CD14-positive monocyte (primary cell): ENCODE measurements at regions not wholly inside any gene's neighbourhood (a gene's known extent, or its start where the extent isn't known, plus 50 kb on each side); places are given as distances from the start of the nearest gene placed in this dataset.

Experiments
- DNase-seq, 3 donors: peaks; one replicate each; pipeline ENCODE4 v3.0.0-alpha.2; 2011 to 2022
- H2AFZ ChIP-seq: 2 replicates; pipeline ENCODE4 v1.6.0; 2012; ENCODE audit warnings: mild to moderate bottlenecking, low read depth, low read length, inconsistent platforms; ENCODE audit not compliant: insufficient read depth, poor library complexity, severe bottlenecking
- H3K27ac ChIP-seq, 2 donors: 1 replicate in 1 of 2; 2 replicates in 1 of 2; pipeline ENCODE4 v1.5.1; 2012 to 2013; ENCODE audit warnings: low read length in 2 of 2, control low read depth in 1 of 2, inconsistent platforms in 1 of 2, low read depth in 1 of 2, mild to moderate bottlenecking in 1 of 2
- H3K27me3 ChIP-seq, 2 donors: one replicate each; pipeline versions ENCODE4 v1.6.0 to v1.6.1; 2011 to 2013; ENCODE audit warnings: low read length in 2 of 2; ENCODE audit not compliant: control insufficient read depth in 2 of 2, insufficient read depth in 2 of 2
- H3K36me3 ChIP-seq, 2 donors: replicated peaks in 1 of 2; 1 replicate in 1 of 2; 2 replicates in 1 of 2; pipeline versions ENCODE4 v1.5.1 to v1.6.1; 2012 to 2013; ENCODE audit warnings: low read length in 2 of 2, control low read depth in 1 of 2, inconsistent platforms in 1 of 2, mild to moderate bottlenecking in 1 of 2; ENCODE audit not compliant: insufficient read depth in 2 of 2, control insufficient read depth in 1 of 2
- H3K4me1 ChIP-seq, 2 donors: 1 replicate in 1 of 2; 2 replicates in 1 of 2; pipeline versions ENCODE4 v1.5.1 to v1.6.1; 2012 to 2013; ENCODE audit warnings: low read length in 2 of 2, control low read depth in 1 of 2, inconsistent platforms in 1 of 2, mild to moderate bottlenecking in 1 of 2, moderate library complexity in 1 of 2; ENCODE audit not compliant: insufficient read depth in 2 of 2, control insufficient read depth in 1 of 2
- H3K4me2 ChIP-seq: replicated peaks from 2 replicates; pipeline ENCODE3; 2012; ENCODE audit warnings: low read length, moderate library complexity, mild to moderate bottlenecking; ENCODE audit not compliant: poor library complexity, severe bottlenecking; ENCODE audit errors: extremely low read depth
- H3K4me3 ChIP-seq, 3 experiments: fragments of 200-600 bp in 1 of 3; sonication (generic) in 1 of 3; replicated peaks in 1 of 3; 1 replicate in 2 of 3; 2 replicates in 1 of 3; pipeline ENCODE4 v1.5.1; 2011 to 2013; ENCODE audit warnings: low read length in 3 of 3, mild to moderate bottlenecking in 3 of 3, control low read depth in 2 of 3, low read depth in 2 of 3, inconsistent platforms in 1 of 3, moderate library complexity in 1 of 3
- H3K79me2 ChIP-seq: 2 replicates; pipeline ENCODE4 v1.6.0; 2012; ENCODE audit warnings: mild to moderate bottlenecking, control low read depth, inconsistent platforms, low read length, moderate library complexity; ENCODE audit not compliant: insufficient read depth
- H3K9ac ChIP-seq: 2 replicates; pipeline ENCODE4 v1.6.0; 2017; ENCODE audit warnings: low read length, mild to moderate bottlenecking; ENCODE audit not compliant: insufficient read depth, poor library complexity, severe bottlenecking
- H3K9me3 ChIP-seq, 2 donors: replicated peaks in 1 of 2; 1 replicate in 1 of 2; 2 replicates in 1 of 2; pipeline versions ENCODE4 v1.5.1 to v1.6.1; 2012 to 2013; ENCODE audit warnings: low read length in 2 of 2, control low read depth in 1 of 2; ENCODE audit not compliant: control insufficient read depth in 1 of 2, insufficient read depth in 1 of 2
- H4K20me1 ChIP-seq: 2 replicates; pipeline ENCODE4 v1.6.0; 2012; ENCODE audit warnings: mild to moderate bottlenecking, low read length, control low read depth, moderate library complexity; ENCODE audit not compliant: insufficient read depth
- H3K27ac Mint-ChIP-seq, 7 donors: one replicate each; pipeline ENCODE4 v1.8.0; 2020; ENCODE audit warnings: mild to moderate bottlenecking in 7 of 7, mixed read lengths in 7 of 7, moderate library complexity in 6 of 7, inconsistent platforms in 2 of 7
- H3K27me3 Mint-ChIP-seq, 3 donors: one replicate each; pipeline ENCODE4 v1.8.0; 2021 to 2022; ENCODE audit warnings: low read depth in 3 of 3, mild to moderate bottlenecking in 3 of 3, mixed read lengths in 3 of 3, moderate library complexity in 3 of 3, inconsistent platforms in 1 of 3
- H3K36me3 Mint-ChIP-seq, 2 donors: one replicate each; pipeline ENCODE4 v1.8.0; 2020; ENCODE audit warnings: mixed read lengths in 2 of 2, inconsistent platforms in 1 of 2, mild to moderate bottlenecking in 1 of 2
- H3K4me1 Mint-ChIP-seq: one replicate; pipeline ENCODE4 v1.8.0; 2020; ENCODE audit warnings: mild to moderate bottlenecking, mixed read lengths
- H3K4me3 Mint-ChIP-seq, 2 donors: one replicate each; pipeline ENCODE4 v1.8.0; 2020; ENCODE audit warnings: mild to moderate bottlenecking in 2 of 2, mixed read lengths in 2 of 2, moderate library complexity in 1 of 2
- H3K9me3 Mint-ChIP-seq, 7 donors: one replicate each; pipeline ENCODE4 v1.8.0; 2020 to 2022; ENCODE audit warnings: mixed read lengths in 7 of 7, mild to moderate bottlenecking in 6 of 7, moderate library complexity in 6 of 7, inconsistent platforms in 2 of 7
- WGBS: methylation state at CpG from one replicate; pipeline ENCODE4 v1.1.5; 2013; ENCODE audit warnings: missing lambda C conversion rate; ENCODE audit not compliant: insufficient coverage; 5-methylcytosine and 5-hydroxymethylcytosine counted together
- intact Hi-C, 2 donors: fragments of 100-400 bp; cut with micrococcal nuclease; formaldehyde crosslinking; loops; one replicate each; pipeline versions ENCODE4 v1.15.0 to v1.15.1; 2023
- TF ChIP-seq, protein P1 (sequence below): fragments of 200-600 bp; IDR thresholded peaks from one replicate; pipeline ENCODE4 v1.8.0; 2022; ENCODE audit warnings: antibody characterized with exemption, mild to moderate bottlenecking

GRCh38 chr22:49024775-49025440, 802.8 kb downstream of the BRD1 start:
- no peaks in the 10 kb centered on the region for H3K27me3 ChIP-seq
- H3K36me3 ChIP-seq = no peaks in the 10 kb centered on the region
- Mint-ChIP-seq H3K4me3 (no peak overlapping the region), H3K27ac (no peak overlapping the region), H3K9me3 (no peaks in the 10 kb centered on the region), H3K27me3 (peaks cover 6 to 8% (median 7%) of the 10 kb centered on the region in 3 donors), H3K36me3 (no peaks in the 10 kb centered on the region), H3K4me1 (no peaks in the 10 kb centered on the region)
- H3K4me1 ChIP-seq = no peaks in the 10 kb centered on the region
- H4K20me1 ChIP-seq = no peaks in the 10 kb centered on the region
- H3K4me3 ChIP-seq = no peak overlapping the region
- 84% methylated on average over 15 of the region's 17 CpGs for WGBS
- no peaks in the 10 kb centered on the region for H3K9me3 ChIP-seq
- TF ChIP-seq, protein P1, sequence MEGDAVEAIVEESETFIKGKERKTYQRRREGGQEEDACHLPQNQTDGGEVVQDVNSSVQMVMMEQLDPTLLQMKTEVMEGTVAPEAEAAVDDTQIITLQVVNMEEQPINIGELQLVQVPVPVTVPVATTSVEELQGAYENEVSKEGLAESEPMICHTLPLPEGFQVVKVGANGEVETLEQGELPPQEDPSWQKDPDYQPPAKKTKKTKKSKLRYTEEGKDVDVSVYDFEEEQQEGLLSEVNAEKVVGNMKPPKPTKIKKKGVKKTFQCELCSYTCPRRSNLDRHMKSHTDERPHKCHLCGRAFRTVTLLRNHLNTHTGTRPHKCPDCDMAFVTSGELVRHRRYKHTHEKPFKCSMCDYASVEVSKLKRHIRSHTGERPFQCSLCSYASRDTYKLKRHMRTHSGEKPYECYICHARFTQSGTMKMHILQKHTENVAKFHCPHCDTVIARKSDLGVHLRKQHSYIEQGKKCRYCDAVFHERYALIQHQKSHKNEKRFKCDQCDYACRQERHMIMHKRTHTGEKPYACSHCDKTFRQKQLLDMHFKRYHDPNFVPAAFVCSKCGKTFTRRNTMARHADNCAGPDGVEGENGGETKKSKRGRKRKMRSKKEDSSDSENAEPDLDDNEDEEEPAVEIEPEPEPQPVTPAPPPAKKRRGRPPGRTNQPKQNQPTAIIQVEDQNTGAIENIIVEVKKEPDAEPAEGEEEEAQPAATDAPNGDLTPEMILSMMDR = no peak
- H3K27ac ChIP-seq = no peak overlapping the region
- H2AFZ ChIP-seq = no peak overlapping the region
- no peak overlapping the region for H3K9ac ChIP-seq
- no peak for DNase-seq
- intact Hi-C loops = no loop called here
- H3K79me2 ChIP-seq = no peaks in the 10 kb centered on the region
- no peak overlapping the region for H3K4me2 ChIP-seq

- H3K27ac Mint-ChIP-seq = no peak overlapping the region
- WGBS = 81% methylated on average over 36 of the region's 38 CpGs
- H4K20me1 ChIP-seq = no peaks in the 10 kb centered on the region
- H3K4me1 ChIP-seq = no peaks in the 10 kb centered on the region
- TF ChIP-seq, protein P1 = no peak
- no peak overlapping the region for H3K4me3 ChIP-seq
- H3K36me3 Mint-ChIP-seq = no peaks in the 10 kb centered on the region
- H3K9ac ChIP-seq = no peak overlapping the region
- no peak overlapping the region for H2AFZ ChIP-seq
- H3K4me3 Mint-ChIP-seq = no peak overlapping the region
- no peaks in the 10 kb centered on the region for H3K9me3 ChIP-seq
- H3K79me2 ChIP-seq = no peaks in the 10 kb centered on the region
- no peaks in the 10 kb centered on the region for H3K36me3 ChIP-seq
- intact Hi-C loops = no loop called here
- no peak overlapping the region for H3K27ac ChIP-seq
- no peaks in the 10 kb centered on the region for H3K9me3 Mint-ChIP-seq
- DNase-seq = no peak
- H3K4me2 ChIP-seq = no peak overlapping the region
- H3K27me3 Mint-ChIP-seq = peaks cover 7 to 8% (median 8%) of the 10 kb centered on the region in 3 donors
- no peaks in the 10 kb centered on the region for H3K27me3 ChIP-seq
- H3K4me1 Mint-ChIP-seq = no peaks in the 10 kb centered on the region
Measured at GRCh38 chr22:49023879-49024774, 803.5 kb downstream of the BRD1 start.
